GM23338 (cell line): ENCODE measurements at regions not wholly inside any gene's neighbourhood (a gene's known extent, or its start where the extent isn't known, plus 50 kb on each side); places are given as distances from the start of the nearest gene placed in this dataset.

Experiments
- ATAC-seq: fragments of 200-7000 bp; cut with Tn5 transposase; 3 replicates; pipeline ENCODE4 v1.9.1; 2020
- DNase-seq: peaks from one replicate; pipeline ENCODE4 v3.0.0-alpha.2; 2015; ENCODE audit warnings: low spot score
- H2AFZ ChIP-seq: fragments of 200-600 bp; sonication (generic); 2 replicates; pipeline ENCODE4 v1.8.0; 2016; ENCODE audit warnings: antibody characterized with exemption, mild to moderate bottlenecking, moderate library complexity
- H3F3A ChIP-seq: fragments of 200-600 bp; sonication (generic); replicated peaks from 2 replicates; pipeline ENCODE4 v1.8.0; 2017; ENCODE audit warnings: antibody characterized with exemption, mixed run types, low read depth
- H3K27ac ChIP-seq: fragments of 200-600 bp; sonication (generic); 2 replicates; pipeline ENCODE4 v1.6.1; 2016; ENCODE audit warnings: low read depth
- H3K27me3 ChIP-seq: fragments of 200-600 bp; sonication (generic); 2 replicates; pipeline ENCODE4 v1.8.0; 2016; ENCODE audit warnings: mild to moderate bottlenecking, mixed run types, moderate library complexity; ENCODE audit not compliant: insufficient read depth
- H3K36me3 ChIP-seq: fragments of 200-600 bp; sonication (generic); 2 replicates; pipeline ENCODE4 v1.8.0; 2016; ENCODE audit warnings: mild to moderate bottlenecking; ENCODE audit not compliant: insufficient read depth
- H3K4me1 ChIP-seq: fragments of 200-600 bp; sonication (generic); 2 replicates; pipeline ENCODE4 v1.8.0; 2016; ENCODE audit warnings: mild to moderate bottlenecking, moderate library complexity; ENCODE audit not compliant: insufficient read depth
- H3K4me2 ChIP-seq: fragments of 200-600 bp; sonication (generic); 2 replicates; pipeline ENCODE4 v1.7.1; 2017; ENCODE audit warnings: mixed run types
- H3K4me3 ChIP-seq: fragments of 200-600 bp; sonication (generic); 2 replicates; pipeline ENCODE4 v1.6.1; 2016; ENCODE audit warnings: mixed run types
- H3K79me2 ChIP-seq: fragments of 200-600 bp; sonication (generic); replicated peaks from 2 replicates; pipeline ENCODE4 v1.8.0; 2017; ENCODE audit warnings: mild to moderate bottlenecking; ENCODE audit not compliant: insufficient read depth
- H3K9me2 ChIP-seq: fragments of 200-600 bp; sonication (generic); 2 replicates; pipeline ENCODE4 v1.8.0; 2017; ENCODE audit not compliant: insufficient read depth
- H4K20me1 ChIP-seq: fragments of 200-600 bp; sonication (generic); replicated peaks from 2 replicates; pipeline ENCODE4 v1.8.0; 2017; ENCODE audit warnings: mild to moderate bottlenecking; ENCODE audit not compliant: insufficient read depth
- H3K27ac Mint-ChIP-seq: 2 replicates; pipeline ENCODE4 v1.8.0; 2020; ENCODE audit warnings: inconsistent platforms, mild to moderate bottlenecking, moderate library complexity, mixed read lengths
- H3K27me3 Mint-ChIP-seq: 3 replicates; pipeline ENCODE4 v1.8.0; 2022; ENCODE audit warnings: low read depth, mild to moderate bottlenecking, moderate library complexity, mixed read lengths, inconsistent platforms; ENCODE audit not compliant: insufficient read depth, poor library complexity
- H3K36me3 Mint-ChIP-seq: 3 replicates; pipeline ENCODE4 v1.8.0; 2021; ENCODE audit warnings: low read depth, mild to moderate bottlenecking, inconsistent platforms, moderate library complexity, mixed read lengths
- H3K4me1 Mint-ChIP-seq: 3 replicates; pipeline ENCODE4 v1.8.0; 2020; ENCODE audit warnings: mild to moderate bottlenecking, inconsistent platforms, mixed read lengths
- H3K4me3 Mint-ChIP-seq: 3 replicates; pipeline ENCODE4 v1.8.0; 2021; ENCODE audit warnings: moderate library complexity, mild to moderate bottlenecking, inconsistent platforms, mixed read lengths
- H3K9me3 Mint-ChIP-seq: 3 replicates; pipeline ENCODE4 v1.8.0; 2020; ENCODE audit warnings: moderate library complexity, mild to moderate bottlenecking, inconsistent platforms, mixed read lengths
- CREB1 ChIP-seq: fragments of 250-450 bp; sonication (Bioruptor Pico); IDR thresholded peaks from 2 replicates; pipeline ENCODE4 v1.5.0; 2020; ENCODE audit warnings: low read depth, mild to moderate bottlenecking, moderate library complexity
- EZH2 ChIP-seq: fragments of 200-600 bp; sonication (generic); IDR thresholded peaks from one replicate; pipeline ENCODE4 v1.8.0; 2017; ENCODE audit warnings: antibody characterized with exemption, mild to moderate bottlenecking, low read depth; ENCODE audit not compliant: unreplicated experiment
- EZH2phosphoT487 ChIP-seq: fragments of 200-600 bp; sonication (generic); IDR thresholded peaks from one replicate; pipeline ENCODE4 v1.8.1; 2018; ENCODE audit warnings: antibody characterized with exemption; ENCODE audit not compliant: unreplicated experiment
- JUNB ChIP-seq: IDR thresholded peaks from one replicate; pipeline ENCODE4 v1.6.1; 2016; ENCODE audit warnings: antibody characterized with exemption; ENCODE audit not compliant: unreplicated experiment
- NANOG ChIP-seq: IDR thresholded peaks from 2 replicates; pipeline ENCODE4 v1.6.1; 2016; ENCODE audit warnings: antibody characterized with exemption, borderline replicate concordance
- POLR2AphosphoS5 ChIP-seq: IDR thresholded peaks from 2 replicates; pipeline ENCODE4 v1.6.1; 2016; ENCODE audit warnings: antibody characterized with exemption, low read depth
- STAT1 ChIP-seq: IDR thresholded peaks from one replicate; pipeline ENCODE4 v1.6.1; 2016; ENCODE audit warnings: antibody characterized with exemption; ENCODE audit not compliant: unreplicated experiment
- ZNF114 ChIP-seq: fragments of 250-450 bp; sonication (Bioruptor Pico); IDR thresholded peaks from 2 replicates; pipeline ENCODE4 v1.5.0; 2020; ENCODE audit warnings: mild to moderate bottlenecking, moderate library complexity
- ZNF331 ChIP-seq: fragments of 250-450 bp; sonication (Bioruptor Pico); IDR thresholded peaks from 2 replicates; pipeline ENCODE4 v1.5.0; 2020; ENCODE audit warnings: low read depth, mild to moderate bottlenecking, moderate library complexity
- ZNF462 ChIP-seq: fragments of 250-450 bp; sonication (Bioruptor Pico); IDR thresholded peaks from 2 replicates; pipeline ENCODE4 v1.5.0; 2020; ENCODE audit warnings: mild to moderate bottlenecking, moderate library complexity
- TF ChIP-seq, protein P1 (sequence below): IDR thresholded peaks from 2 replicates; pipeline ENCODE4 v1.6.1; 2016; ENCODE audit warnings: antibody characterized with exemption
- TF ChIP-seq, protein P2 (sequence below): IDR thresholded peaks from one replicate; pipeline ENCODE4 v1.6.1; 2018; ENCODE audit warnings: antibody characterized with exemption; ENCODE audit not compliant: unreplicated experiment
- TF ChIP-seq, protein P3 (sequence below), 2 experiments: fragments of 200-600 bp in 1 of 2; sonication (generic) in 1 of 2; conservative IDR thresholded peaks; 2 replicates each; pipeline versions ENCODE4 v1.5.1 to v1.6.1; 2016 to 2017; ENCODE audit warnings: antibody characterized with exemption in 2 of 2, low read depth in 2 of 2, mild to moderate bottlenecking in 2 of 2, moderate library complexity in 1 of 2

GRCh38 chrX:39397561-39398199 is 596.4 kb downstream of the MID1IP1 start:
- no peaks in the 10 kb centered on the region for H3K36me3 Mint-ChIP-seq
- Histone ChIP-seq H3K4me1 (no peaks in the 10 kb centered on the region), H4K20me1 (no peaks in the 10 kb centered on the region), H3F3A (no peaks in the 10 kb centered on the region), H3K4me2 (no peak overlapping the region), H3K9me2 (no peaks in the 10 kb centered on the region), H3K27me3 (no peaks in the 10 kb centered on the region), H3K4me3 (no peak overlapping the region), H2AFZ (no peak overlapping the region), H3K79me2 (no peaks in the 10 kb centered on the region), H3K36me3 (no peaks in the 10 kb centered on the region), H3K27ac (no peak overlapping the region)
- ATAC-seq (no peak), DNase-seq (no peak)
- no peak overlapping the region for H3K4me3 Mint-ChIP-seq
- H3K9me3 Mint-ChIP-seq = no peaks in the 10 kb centered on the region
- peaks cover 2% of the 10 kb centered on the region for H3K27me3 Mint-ChIP-seq
- TF ChIP-seq JUNB (no peak), CREB1 (no peak), EZH2 (no peak), ZNF114 (CRISPR knock-in tag) (no peak), ZNF331 (CRISPR knock-in tag) (no peak), POLR2AphosphoS5 (no peak), EZH2phosphoT487 (no peak), STAT1 (no peak), ZNF462 (CRISPR knock-in tag) (no peak), NANOG (no peak)
- TF ChIP-seq, protein P1, sequence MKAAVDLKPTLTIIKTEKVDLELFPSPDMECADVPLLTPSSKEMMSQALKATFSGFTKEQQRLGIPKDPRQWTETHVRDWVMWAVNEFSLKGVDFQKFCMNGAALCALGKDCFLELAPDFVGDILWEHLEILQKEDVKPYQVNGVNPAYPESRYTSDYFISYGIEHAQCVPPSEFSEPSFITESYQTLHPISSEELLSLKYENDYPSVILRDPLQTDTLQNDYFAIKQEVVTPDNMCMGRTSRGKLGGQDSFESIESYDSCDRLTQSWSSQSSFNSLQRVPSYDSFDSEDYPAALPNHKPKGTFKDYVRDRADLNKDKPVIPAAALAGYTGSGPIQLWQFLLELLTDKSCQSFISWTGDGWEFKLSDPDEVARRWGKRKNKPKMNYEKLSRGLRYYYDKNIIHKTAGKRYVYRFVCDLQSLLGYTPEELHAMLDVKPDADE = no peak
- TF ChIP-seq, protein P2, sequence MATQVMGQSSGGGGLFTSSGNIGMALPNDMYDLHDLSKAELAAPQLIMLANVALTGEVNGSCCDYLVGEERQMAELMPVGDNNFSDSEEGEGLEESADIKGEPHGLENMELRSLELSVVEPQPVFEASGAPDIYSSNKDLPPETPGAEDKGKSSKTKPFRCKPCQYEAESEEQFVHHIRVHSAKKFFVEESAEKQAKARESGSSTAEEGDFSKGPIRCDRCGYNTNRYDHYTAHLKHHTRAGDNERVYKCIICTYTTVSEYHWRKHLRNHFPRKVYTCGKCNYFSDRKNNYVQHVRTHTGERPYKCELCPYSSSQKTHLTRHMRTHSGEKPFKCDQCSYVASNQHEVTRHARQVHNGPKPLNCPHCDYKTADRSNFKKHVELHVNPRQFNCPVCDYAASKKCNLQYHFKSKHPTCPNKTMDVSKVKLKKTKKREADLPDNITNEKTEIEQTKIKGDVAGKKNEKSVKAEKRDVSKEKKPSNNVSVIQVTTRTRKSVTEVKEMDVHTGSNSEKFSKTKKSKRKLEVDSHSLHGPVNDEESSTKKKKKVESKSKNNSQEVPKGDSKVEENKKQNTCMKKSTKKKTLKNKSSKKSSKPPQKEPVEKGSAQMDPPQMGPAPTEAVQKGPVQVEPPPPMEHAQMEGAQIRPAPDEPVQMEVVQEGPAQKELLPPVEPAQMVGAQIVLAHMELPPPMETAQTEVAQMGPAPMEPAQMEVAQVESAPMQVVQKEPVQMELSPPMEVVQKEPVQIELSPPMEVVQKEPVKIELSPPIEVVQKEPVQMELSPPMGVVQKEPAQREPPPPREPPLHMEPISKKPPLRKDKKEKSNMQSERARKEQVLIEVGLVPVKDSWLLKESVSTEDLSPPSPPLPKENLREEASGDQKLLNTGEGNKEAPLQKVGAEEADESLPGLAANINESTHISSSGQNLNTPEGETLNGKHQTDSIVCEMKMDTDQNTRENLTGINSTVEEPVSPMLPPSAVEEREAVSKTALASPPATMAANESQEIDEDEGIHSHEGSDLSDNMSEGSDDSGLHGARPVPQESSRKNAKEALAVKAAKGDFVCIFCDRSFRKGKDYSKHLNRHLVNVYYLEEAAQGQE = no peak
- TF ChIP-seq, protein P3, sequence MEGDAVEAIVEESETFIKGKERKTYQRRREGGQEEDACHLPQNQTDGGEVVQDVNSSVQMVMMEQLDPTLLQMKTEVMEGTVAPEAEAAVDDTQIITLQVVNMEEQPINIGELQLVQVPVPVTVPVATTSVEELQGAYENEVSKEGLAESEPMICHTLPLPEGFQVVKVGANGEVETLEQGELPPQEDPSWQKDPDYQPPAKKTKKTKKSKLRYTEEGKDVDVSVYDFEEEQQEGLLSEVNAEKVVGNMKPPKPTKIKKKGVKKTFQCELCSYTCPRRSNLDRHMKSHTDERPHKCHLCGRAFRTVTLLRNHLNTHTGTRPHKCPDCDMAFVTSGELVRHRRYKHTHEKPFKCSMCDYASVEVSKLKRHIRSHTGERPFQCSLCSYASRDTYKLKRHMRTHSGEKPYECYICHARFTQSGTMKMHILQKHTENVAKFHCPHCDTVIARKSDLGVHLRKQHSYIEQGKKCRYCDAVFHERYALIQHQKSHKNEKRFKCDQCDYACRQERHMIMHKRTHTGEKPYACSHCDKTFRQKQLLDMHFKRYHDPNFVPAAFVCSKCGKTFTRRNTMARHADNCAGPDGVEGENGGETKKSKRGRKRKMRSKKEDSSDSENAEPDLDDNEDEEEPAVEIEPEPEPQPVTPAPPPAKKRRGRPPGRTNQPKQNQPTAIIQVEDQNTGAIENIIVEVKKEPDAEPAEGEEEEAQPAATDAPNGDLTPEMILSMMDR (conservative IDR thresholded peaks at IDR 0.05; ENCODE audit: low read depth in 2 of 2) = no peak
- H3K27ac Mint-ChIP-seq = no peak overlapping the region
- H3K4me1 Mint-ChIP-seq = no peaks in the 10 kb centered on the region; the same call in 1 of the 3 replicates
